ENCODE measurements at regions not wholly inside any gene's neighbourhood (a gene's known extent, or its start where the extent isn't known, plus 50 kb on each side); places are given as distances from the start of the nearest gene placed in this dataset.

- Mint-ChIP-seq H3K27ac (ENCODE audit: unreplicated experiment) (no peak overlapping the region), H3K27me3 (ENCODE audit: low read depth) (no peaks in the 10 kb centered on the region), H3K9me3 (peaks cover 3% of the 10 kb centered on the region), H3K36me3 (ENCODE audit: low read depth) (peaks cover 4% of the 10 kb centered on the region), H3K4me3 (no peak overlapping the region), H3K4me1 (no peaks in the 10 kb centered on the region)
- no peak for TF ChIP-seq CTCF (conservative IDR thresholded peaks at IDR 0.05)
- DNase-seq (ENCODE audit: low read depth, low spot score): no peak
Observed at GRCh38 chr1:2908561-2908960, 107.1 kb upstream of the TTC34 start.

- no peak overlapping the region for H3K27ac Mint-ChIP-seq (ENCODE audit: unreplicated experiment)
- DNase-seq (ENCODE audit: low read depth, low spot score): no peak
- H3K36me3 Mint-ChIP-seq (ENCODE audit: low read depth): peaks cover 3% of the 10 kb centered on the region
- no peaks in the 10 kb centered on the region for H3K27me3 Mint-ChIP-seq (ENCODE audit: low read depth)
- H3K4me3 Mint-ChIP-seq: no peak overlapping the region
- H3K9me3 Mint-ChIP-seq: peaks cover 3% of the 10 kb centered on the region
- no peaks in the 10 kb centered on the region for H3K4me1 Mint-ChIP-seq
- no peak for TF ChIP-seq CTCF (conservative IDR thresholded peaks at IDR 0.05)
Observed at GRCh38 chr1:2909797-2910196, 108.3 kb upstream of the TTC34 start.

- H3K4me1 Mint-ChIP-seq: no peaks in the 10 kb centered on the region
- no peaks in the 10 kb centered on the region for H3K27me3 Mint-ChIP-seq (ENCODE audit: low read depth)
- no peak for DNase-seq (ENCODE audit: low read depth, low spot score)
- H3K27ac Mint-ChIP-seq (ENCODE audit: unreplicated experiment): no peak overlapping the region
- H3K36me3 Mint-ChIP-seq (ENCODE audit: low read depth): peaks cover 3% of the 10 kb centered on the region
- H3K9me3 Mint-ChIP-seq: peaks cover 3% of the 10 kb centered on the region
- TF ChIP-seq CTCF (conservative IDR thresholded peaks at IDR 0.05): no peak
- no peak overlapping the region for H3K4me3 Mint-ChIP-seq
Observed at GRCh38 chr1:2910211-2910610, 108.7 kb upstream of the TTC34 start.

- TF ChIP-seq CTCF (conservative IDR thresholded peaks at IDR 0.05): no peak
- H3K4me3 Mint-ChIP-seq: no peak overlapping the region
- no peak overlapping the region for H3K27ac Mint-ChIP-seq (ENCODE audit: unreplicated experiment)
- peaks cover 11% of the 10 kb centered on the region for H3K36me3 Mint-ChIP-seq (ENCODE audit: low read depth)
- no peaks in the 10 kb centered on the region for H3K27me3 Mint-ChIP-seq (ENCODE audit: low read depth)
- H3K4me1 Mint-ChIP-seq: no peaks in the 10 kb centered on the region
- no peak for DNase-seq (ENCODE audit: low read depth, low spot score)
- H3K9me3 Mint-ChIP-seq: peaks cover 11% of the 10 kb centered on the region
Observed at GRCh38 chr1:2911421-2912178, 109.7 kb upstream of the ACTRT2 start.

- no peak overlapping the region for H3K4me3 Mint-ChIP-seq
- no peak for DNase-seq (ENCODE audit: low read depth, low spot score)
- H3K27ac Mint-ChIP-seq (ENCODE audit: unreplicated experiment): no peak overlapping the region
- peaks cover 9% of the 10 kb centered on the region for H3K36me3 Mint-ChIP-seq (ENCODE audit: low read depth)
- no peaks in the 10 kb centered on the region for H3K4me1 Mint-ChIP-seq
- peaks cover 9% of the 10 kb centered on the region for H3K9me3 Mint-ChIP-seq
- H3K27me3 Mint-ChIP-seq (ENCODE audit: low read depth): no peaks in the 10 kb centered on the region
- no peak for TF ChIP-seq CTCF (conservative IDR thresholded peaks at IDR 0.05)
Observed at GRCh38 chr1:2912424-2913061, 108.7 kb upstream of the ACTRT2 start.
